ENCODE measurements at regions not wholly inside any gene's neighbourhood (a gene's known extent, or its start where the extent isn't known, plus 50 kb on each side); places are given as distances from the start of the nearest gene placed in this dataset.
A peak's percentile ranks its signal among the peaks of the same experiment; 100 is the strongest.
"Not testable (repeated sequence)": the region's sequence is repeated elsewhere in the genome, so short reads cannot be mapped to it uniquely, and the experiment has no call there.

- DNase-seq (ENCODE audit: low spot score in 2 of 2) (no peak), ATAC-seq (replicated peaks; ENCODE audit: extremely low read depth, poor library complexity, severe bottlenecking) (no peak)
- no peaks in the 10 kb centered on the region for H3K4me1 Mint-ChIP-seq
- no peaks in the 10 kb centered on the region for H3K27me3 Mint-ChIP-seq
- H3K9me3 Mint-ChIP-seq: peaks cover 20% of the 10 kb centered on the region
- no peak overlapping the region for H3K27ac Mint-ChIP-seq (ENCODE audit: low read depth)
- H3K36me3 Mint-ChIP-seq (ENCODE audit: insufficient read depth): no peaks in the 10 kb centered on the region
- H3K4me3 Mint-ChIP-seq: no peak overlapping the region
These were observed 816.8 kb upstream of the ADGRB3 start for GRCh38 chr6:67818322-67818721.

GRCh38 chr6:67815623-67816022 lies 819.5 kb upstream of the ADGRB3 start:
- DNase-seq (ENCODE audit: low spot score in 2 of 2) (no peak), ATAC-seq (replicated peaks; ENCODE audit: extremely low read depth, poor library complexity, severe bottlenecking) (no peak)
- Mint-ChIP-seq H3K36me3 (ENCODE audit: insufficient read depth) (no peaks in the 10 kb centered on the region), H3K4me1 (no peaks in the 10 kb centered on the region), H3K9me3 (peaks cover 26% of the 10 kb centered on the region), H3K4me3 (no peak overlapping the region), H3K27me3 (no peaks in the 10 kb centered on the region), H3K27ac (ENCODE audit: low read depth) (no peak overlapping the region)

GRCh38 chr6:67814262-67814661 lies 820.8 kb upstream of the ADGRB3 start:
- DNase-seq (ENCODE audit: low spot score in 2 of 2) (no peak), ATAC-seq (replicated peaks; ENCODE audit: extremely low read depth, poor library complexity, severe bottlenecking) (no peak)
- no peaks in the 10 kb centered on the region for H3K36me3 Mint-ChIP-seq (ENCODE audit: insufficient read depth)
- no peak overlapping the region for H3K4me3 Mint-ChIP-seq
- peaks cover 26% of the 10 kb centered on the region for H3K9me3 Mint-ChIP-seq
- no peaks in the 10 kb centered on the region for H3K27me3 Mint-ChIP-seq
- H3K27ac Mint-ChIP-seq (ENCODE audit: low read depth): no peak overlapping the region
- H3K4me1 Mint-ChIP-seq: no peaks in the 10 kb centered on the region

GRCh38 chr6:67812693-67813092 lies 822.4 kb upstream of the ADGRB3 start:
- no peak for ATAC-seq (replicated peaks; ENCODE audit: extremely low read depth, poor library complexity, severe bottlenecking)

GRCh38 chr6:67812125-67812524 lies 823.0 kb upstream of the ADGRB3 start:
- Mint-ChIP-seq H3K36me3 (ENCODE audit: insufficient read depth) (no peaks in the 10 kb centered on the region), H3K27me3 (no peaks in the 10 kb centered on the region), H3K4me3 (no peak overlapping the region), H3K27ac (ENCODE audit: low read depth) (no peak overlapping the region), H3K9me3 (peaks cover 26% of the 10 kb centered on the region), H3K4me1 (no peaks in the 10 kb centered on the region)
- DNase-seq (ENCODE audit: low spot score in 2 of 2): no peak
- ATAC-seq (replicated peaks; ENCODE audit: extremely low read depth, poor library complexity, severe bottlenecking): no peak

More at GRCh38 chr6:67812693-67813092, 822.4 kb upstream of the ADGRB3 start:
- Mint-ChIP-seq H3K4me3 (no peak overlapping the region), H3K27ac (ENCODE audit: low read depth) (no peak overlapping the region), H3K9me3 (peaks cover 26% of the 10 kb centered on the region), H3K27me3 (no peaks in the 10 kb centered on the region), H3K4me1 (no peaks in the 10 kb centered on the region), H3K36me3 (ENCODE audit: insufficient read depth) (no peaks in the 10 kb centered on the region)
- DNase-seq (ENCODE audit: low spot score in 2 of 2): no peak

GRCh38 chr6:67811239-67812037 lies 823.6 kb upstream of the ADGRB3 start:
- Mint-ChIP-seq H3K36me3 (ENCODE audit: insufficient read depth) (no peaks in the 10 kb centered on the region), H3K9me3 (peaks cover 26% of the 10 kb centered on the region), H3K27ac (ENCODE audit: low read depth) (no peak overlapping the region), H3K4me1 (no peaks in the 10 kb centered on the region), H3K27me3 (no peaks in the 10 kb centered on the region), H3K4me3 (no peak overlapping the region)
- ATAC-seq (replicated peaks; ENCODE audit: extremely low read depth, poor library complexity, severe bottlenecking) (no peak), DNase-seq (ENCODE audit: low spot score in 2 of 2) (no peak)

GRCh38 chr6:67804808-67805207 lies 830.3 kb upstream of the ADGRB3 start:
- not testable (repeated sequence) for H3K27me3 Mint-ChIP-seq; H3K4me3 Mint-ChIP-seq; H3K4me1 Mint-ChIP-seq; DNase-seq (ENCODE audit: low spot score in 2 of 2); H3K27ac Mint-ChIP-seq (ENCODE audit: low read depth); ATAC-seq (replicated peaks; ENCODE audit: extremely low read depth, poor library complexity, severe bottlenecking); H3K36me3 Mint-ChIP-seq (ENCODE audit: insufficient read depth)
- H3K9me3 Mint-ChIP-seq: peaks cover 26% of the 10 kb centered on the region

GRCh38 chr6:67802771-67803170 lies 832.3 kb upstream of the ADGRB3 start:
- Mint-ChIP-seq H3K36me3 (ENCODE audit: insufficient read depth) (no peaks in the 10 kb centered on the region), H3K4me3 (no peak overlapping the region)

GRCh38 chr6:67792996-67793395 lies 842.1 kb upstream of the ADGRB3 start:
- Mint-ChIP-seq H3K27me3 (no peaks in the 10 kb centered on the region), H3K4me1 (no peaks in the 10 kb centered on the region), H3K36me3 (ENCODE audit: insufficient read depth) (no peaks in the 10 kb centered on the region), H3K4me3 (no peak overlapping the region), H3K27ac (ENCODE audit: low read depth) (no peak overlapping the region), H3K9me3 (peaks cover 6% of the 10 kb centered on the region)
- peak; percentile 19 for ATAC-seq (replicated peaks; ENCODE audit: extremely low read depth, poor library complexity, severe bottlenecking)
- no peak for DNase-seq (ENCODE audit: low spot score in 2 of 2)

More at GRCh38 chr6:67802771-67803170, 832.3 kb upstream of the ADGRB3 start:
- Mint-ChIP-seq H3K9me3 (peaks cover 30% of the 10 kb centered on the region), H3K27me3 (no peaks in the 10 kb centered on the region), H3K4me1 (no peaks in the 10 kb centered on the region), H3K27ac (ENCODE audit: low read depth) (no peak overlapping the region)
- no peak for DNase-seq (ENCODE audit: low spot score in 2 of 2)
- ATAC-seq (replicated peaks; ENCODE audit: extremely low read depth, poor library complexity, severe bottlenecking): no peak

- DNase-seq (ENCODE audit: low spot score in 2 of 2) (no peak), ATAC-seq (replicated peaks; ENCODE audit: extremely low read depth, poor library complexity, severe bottlenecking) (no peak)
- H3K4me1 Mint-ChIP-seq: no peaks in the 10 kb centered on the region
- H3K4me3 Mint-ChIP-seq: no peak overlapping the region
- no peaks in the 10 kb centered on the region for H3K27me3 Mint-ChIP-seq
- H3K9me3 Mint-ChIP-seq: peaks cover 5% of the 10 kb centered on the region
- H3K27ac Mint-ChIP-seq (ENCODE audit: low read depth): no peak overlapping the region
- no peaks in the 10 kb centered on the region for H3K36me3 Mint-ChIP-seq (ENCODE audit: insufficient read depth)
These were observed 844.5 kb upstream of the ADGRB3 start for GRCh38 chr6:67790569-67790968.

- not testable (repeated sequence) for H3K36me3 Mint-ChIP-seq (ENCODE audit: insufficient read depth); H3K9me3 Mint-ChIP-seq; DNase-seq (ENCODE audit: low spot score in 2 of 2); H3K4me1 Mint-ChIP-seq; ATAC-seq (replicated peaks; ENCODE audit: extremely low read depth, poor library complexity, severe bottlenecking); H3K27me3 Mint-ChIP-seq; H3K4me3 Mint-ChIP-seq; H3K27ac Mint-ChIP-seq (ENCODE audit: low read depth)
These were observed 848.0 kb upstream of the ADGRB3 start for GRCh38 chr6:67787119-67787518.

GRCh38 chr6:67779876-67780275 lies 855.2 kb upstream of the ADGRB3 start:
- H3K27ac Mint-ChIP-seq (ENCODE audit: low read depth): no peak overlapping the region
- no peaks in the 10 kb centered on the region for H3K36me3 Mint-ChIP-seq (ENCODE audit: insufficient read depth)
- H3K4me3 Mint-ChIP-seq: no peak overlapping the region
- H3K9me3 Mint-ChIP-seq: no peaks in the 10 kb centered on the region
- no peak for ATAC-seq (replicated peaks; ENCODE audit: extremely low read depth, poor library complexity, severe bottlenecking)
- H3K4me1 Mint-ChIP-seq: no peaks in the 10 kb centered on the region
- no peak for DNase-seq (ENCODE audit: low spot score in 2 of 2)
- H3K27me3 Mint-ChIP-seq: no peaks in the 10 kb centered on the region

GRCh38 chr6:67775333-67775732 lies 859.7 kb upstream of the ADGRB3 start:
- Mint-ChIP-seq H3K27me3 (no peaks in the 10 kb centered on the region), H3K27ac (ENCODE audit: low read depth) (no peak overlapping the region), H3K36me3 (ENCODE audit: insufficient read depth) (no peaks in the 10 kb centered on the region), H3K9me3 (peaks cover 10% of the 10 kb centered on the region), H3K4me1 (no peaks in the 10 kb centered on the region), H3K4me3 (no peak overlapping the region)
- no peak for ATAC-seq (replicated peaks; ENCODE audit: extremely low read depth, poor library complexity, severe bottlenecking)
- no peak for DNase-seq (ENCODE audit: low spot score in 2 of 2)

Data from central memory CD8-positive, alpha-beta T cell (primary cell).